ENCODE measurements at regions not wholly inside any gene's neighbourhood (a gene's known extent, or its start where the extent isn't known, plus 50 kb on each side); places are given as distances from the start of the nearest gene placed in this dataset.

DNA sequence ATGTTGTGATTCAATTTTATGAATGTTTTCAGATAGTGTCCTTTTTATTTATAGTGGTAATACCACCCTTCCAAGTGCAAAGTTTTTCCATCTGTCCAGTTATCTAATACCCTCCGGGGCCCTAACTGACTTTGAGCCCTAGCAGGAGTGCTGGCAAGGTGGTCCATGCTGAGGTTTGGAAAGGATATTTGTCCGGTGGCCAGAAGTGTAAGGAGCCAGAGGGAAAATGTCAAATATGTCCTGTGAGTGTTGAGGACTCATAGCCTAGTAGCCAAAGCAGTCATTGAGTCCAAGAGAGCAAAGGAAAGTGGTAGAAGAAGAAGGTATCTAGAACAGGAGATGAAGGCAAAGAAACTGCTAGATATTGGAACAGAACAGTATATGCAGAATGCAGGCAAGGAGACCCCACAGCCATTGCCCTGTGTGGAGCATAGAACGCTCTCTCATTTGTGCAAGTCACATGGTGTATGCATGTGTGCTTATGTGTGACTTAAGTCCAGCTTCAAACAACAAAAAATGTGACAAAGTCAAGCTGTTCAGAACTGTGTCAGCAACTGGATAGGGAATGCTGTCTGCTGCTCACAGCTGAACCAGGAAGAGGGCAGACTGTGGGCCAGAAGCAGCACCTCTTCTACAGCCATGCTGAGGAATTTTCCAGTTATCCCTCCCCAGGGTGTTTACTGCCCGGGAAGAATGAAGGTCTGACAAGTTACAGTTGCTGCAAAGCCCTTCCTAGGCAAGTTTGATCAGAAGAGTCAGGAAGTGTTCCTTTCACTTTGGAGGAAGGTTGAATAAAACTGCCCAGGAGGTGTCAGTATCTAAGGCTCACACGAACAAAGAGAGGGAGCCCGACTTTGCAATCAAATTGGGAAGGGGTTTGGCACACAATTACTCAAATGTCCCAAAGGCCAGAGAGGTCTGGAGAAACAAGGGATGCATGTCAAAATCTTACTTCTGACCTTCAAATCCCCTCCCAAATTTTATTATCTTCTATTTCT lies 463.3 kb upstream of the DMAC1 start:
- Histone ChIP-seq H3K4me3 (ENCODE audit: low read length) (no peak overlapping the region), H3K9me3 (ENCODE audit: control insufficient read depth, low read length) (no peaks in the 10 kb centered on the region), H3K4me1 (ENCODE audit: control insufficient read depth, insufficient read depth, low read length) (no peaks in the 10 kb centered on the region), H3K9ac (ENCODE audit: low read length) (no peak overlapping the region), H3K27me3 (ENCODE audit: control insufficient read depth, insufficient read depth, low read length) (no peaks in the 10 kb centered on the region), H3K36me3 (ENCODE audit: control insufficient read depth, insufficient read depth, low read length) (no peaks in the 10 kb centered on the region)

DNA sequence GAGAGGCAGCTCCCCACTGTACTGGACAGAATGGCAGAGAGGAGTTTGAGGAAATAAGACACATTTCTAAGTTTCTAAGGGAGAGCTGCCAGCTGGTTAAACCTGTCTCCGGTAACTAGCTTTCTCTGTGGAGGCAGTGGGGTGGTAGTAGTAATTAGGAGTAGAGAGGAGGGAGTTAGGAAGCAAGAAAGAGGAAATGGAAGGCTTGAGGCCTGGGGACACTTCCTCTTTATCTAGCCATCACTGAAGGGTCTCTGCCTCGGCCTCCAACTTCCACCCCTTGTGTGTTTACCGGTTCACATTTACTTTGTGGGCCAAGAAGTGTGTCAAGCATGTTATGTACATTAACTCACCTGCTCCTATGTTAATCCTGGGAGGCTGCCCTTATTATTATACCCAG lies 462.2 kb upstream of the DMAC1 start:
- Histone ChIP-seq H3K4me1 (ENCODE audit: control insufficient read depth, insufficient read depth, low read length) (no peaks in the 10 kb centered on the region), H3K9ac (ENCODE audit: low read length) (no peak overlapping the region), H3K9me3 (ENCODE audit: control insufficient read depth, low read length) (no peaks in the 10 kb centered on the region), H3K36me3 (ENCODE audit: control insufficient read depth, insufficient read depth, low read length) (no peaks in the 10 kb centered on the region), H3K27me3 (ENCODE audit: control insufficient read depth, insufficient read depth, low read length) (no peaks in the 10 kb centered on the region), H3K4me3 (ENCODE audit: low read length) (no peak overlapping the region)

DNA sequence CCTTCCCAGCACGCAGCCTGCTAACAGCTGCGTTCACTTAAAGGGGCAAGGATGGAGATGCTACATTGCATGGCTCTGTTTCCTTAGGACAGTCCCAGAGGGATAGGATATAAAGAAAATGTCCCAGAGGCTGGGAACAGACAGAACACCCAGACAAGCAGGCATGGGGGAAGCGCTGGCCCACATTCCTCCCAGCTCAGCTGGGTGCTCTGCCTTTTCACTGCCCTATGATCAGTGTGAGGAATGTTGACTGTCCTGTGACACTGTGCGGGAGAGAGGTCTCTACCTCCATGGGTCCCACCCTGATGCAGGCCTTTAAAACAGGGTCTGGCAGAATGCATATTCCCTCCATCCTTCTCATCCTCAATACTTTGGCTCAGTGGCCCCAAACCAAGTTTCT lies 459.4 kb upstream of the DMAC1 start:
- Histone ChIP-seq H3K27me3 (ENCODE audit: control insufficient read depth, insufficient read depth, low read length) (no peaks in the 10 kb centered on the region), H3K9ac (ENCODE audit: low read length) (no peak overlapping the region)

DNA sequence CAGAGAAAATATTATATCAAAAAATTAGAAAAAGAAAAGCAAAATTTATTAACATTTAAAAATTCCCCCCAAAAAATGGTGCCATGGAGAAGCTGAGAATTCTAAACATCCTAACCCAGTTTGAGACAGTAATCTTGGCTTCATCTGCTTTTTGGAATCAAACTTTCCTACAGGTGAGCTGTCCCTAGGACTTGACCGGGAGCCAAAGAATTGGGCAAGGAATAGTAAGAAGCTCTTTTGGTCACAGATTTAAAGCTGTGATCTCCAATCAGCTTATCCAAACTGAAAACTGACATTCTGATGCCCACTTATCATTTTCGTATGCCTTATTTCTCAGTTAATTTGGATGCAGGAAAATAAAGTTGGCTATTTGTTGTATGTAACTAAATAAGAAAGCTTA lies 457.3 kb upstream of the DMAC1 start:
- Histone ChIP-seq H3K36me3 (ENCODE audit: control insufficient read depth, insufficient read depth, low read length) (no peaks in the 10 kb centered on the region), H3K4me1 (ENCODE audit: control insufficient read depth, insufficient read depth, low read length) (no peaks in the 10 kb centered on the region), H3K27me3 (ENCODE audit: control insufficient read depth, insufficient read depth, low read length) (no peaks in the 10 kb centered on the region), H3K9ac (ENCODE audit: low read length) (no peak overlapping the region), H3K4me3 (ENCODE audit: low read length) (no peak overlapping the region), H3K9me3 (ENCODE audit: control insufficient read depth, low read length) (no peaks in the 10 kb centered on the region)

More for the DNA sequence above, 459.4 kb upstream of the DMAC1 start:
- Histone ChIP-seq H3K36me3 (ENCODE audit: control insufficient read depth, insufficient read depth, low read length) (no peaks in the 10 kb centered on the region), H3K4me3 (ENCODE audit: low read length) (no peak overlapping the region), H3K4me1 (ENCODE audit: control insufficient read depth, insufficient read depth, low read length) (no peaks in the 10 kb centered on the region), H3K9me3 (ENCODE audit: control insufficient read depth, low read length) (no peaks in the 10 kb centered on the region)

DNA sequence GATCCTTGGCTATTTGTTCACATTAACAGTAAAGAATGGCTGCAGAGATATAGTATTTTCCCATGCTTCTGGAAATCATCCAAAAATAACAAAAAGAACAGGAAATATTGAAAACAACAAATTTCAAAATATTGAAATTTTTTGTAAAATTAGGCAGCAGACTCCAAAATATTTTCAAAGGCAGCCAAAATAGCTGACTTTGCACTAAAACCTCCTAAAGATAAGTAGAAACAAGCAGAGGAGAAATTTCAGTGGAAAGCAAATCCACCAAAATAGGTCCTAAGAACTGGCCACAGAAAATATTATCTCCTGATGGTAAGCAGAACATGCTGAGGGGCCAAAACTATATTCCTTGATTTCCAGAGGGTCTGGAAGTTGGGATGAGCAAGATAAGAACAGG lies 456.3 kb upstream of the DMAC1 start:
- Histone ChIP-seq H3K9ac (ENCODE audit: low read length) (no peak overlapping the region), H3K4me3 (ENCODE audit: low read length) (no peak overlapping the region), H3K4me1 (ENCODE audit: control insufficient read depth, insufficient read depth, low read length) (no peaks in the 10 kb centered on the region), H3K27me3 (ENCODE audit: control insufficient read depth, insufficient read depth, low read length) (no peaks in the 10 kb centered on the region), H3K36me3 (ENCODE audit: control insufficient read depth, insufficient read depth, low read length) (no peaks in the 10 kb centered on the region), H3K9me3 (ENCODE audit: control insufficient read depth, low read length) (no peaks in the 10 kb centered on the region)

DNA sequence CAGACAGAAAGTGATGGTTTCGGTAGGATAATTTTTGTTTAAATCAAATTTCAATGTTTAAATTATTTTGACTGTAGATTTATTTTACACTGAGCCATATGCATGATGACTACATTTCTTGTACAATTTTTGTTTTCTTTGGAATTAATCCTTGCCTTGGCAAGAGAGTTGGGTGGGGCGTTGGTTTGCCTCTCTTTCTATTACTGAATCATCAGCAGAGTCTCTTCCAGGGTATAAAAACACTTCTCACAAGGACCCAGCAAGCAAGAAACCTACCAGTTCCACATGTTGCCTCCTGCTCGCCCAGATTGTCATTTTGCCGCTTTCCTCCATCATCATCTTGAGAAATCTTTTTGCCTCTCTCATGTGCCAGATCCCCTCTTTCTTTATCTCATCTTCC lies 455.0 kb upstream of the DMAC1 start:
- H3K36me3 ChIP-seq (ENCODE audit: control insufficient read depth, insufficient read depth, low read length), result no peaks in the 10 kb centered on the region
- H3K27me3 ChIP-seq (ENCODE audit: control insufficient read depth, insufficient read depth, low read length), result no peaks in the 10 kb centered on the region
- H3K4me3 ChIP-seq (ENCODE audit: low read length), result no peak overlapping the region
- no peaks in the 10 kb centered on the region for H3K4me1 ChIP-seq (ENCODE audit: control insufficient read depth, insufficient read depth, low read length)
- no peaks in the 10 kb centered on the region for H3K9me3 ChIP-seq (ENCODE audit: control insufficient read depth, low read length)
- H3K9ac ChIP-seq (ENCODE audit: low read length), result no peak overlapping the region

DNA sequence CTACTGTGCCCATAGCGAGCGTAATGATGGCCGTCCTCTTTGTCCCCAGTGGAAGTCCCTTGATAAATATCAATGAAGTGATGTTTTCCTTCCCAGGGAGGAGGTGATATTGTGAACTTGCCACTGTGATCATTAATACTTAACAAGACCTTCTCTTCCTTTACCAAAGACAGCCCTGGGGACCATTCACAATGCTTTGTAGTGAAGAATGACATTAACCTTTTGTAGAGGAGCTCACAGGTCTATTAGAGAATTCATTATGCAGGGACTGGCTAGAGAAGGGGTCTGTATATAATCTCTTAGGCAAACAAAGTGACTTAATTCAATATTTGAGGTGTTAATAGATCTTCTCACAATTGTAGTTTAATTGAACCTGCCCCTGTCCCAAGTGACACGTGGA lies 452.9 kb upstream of the DMAC1 start:
- H3K4me1 ChIP-seq (ENCODE audit: control insufficient read depth, insufficient read depth, low read length), result no peaks in the 10 kb centered on the region
- H3K9ac ChIP-seq (ENCODE audit: low read length), result no peak overlapping the region
- H3K4me3 ChIP-seq (ENCODE audit: low read length), result no peak overlapping the region

DNA sequence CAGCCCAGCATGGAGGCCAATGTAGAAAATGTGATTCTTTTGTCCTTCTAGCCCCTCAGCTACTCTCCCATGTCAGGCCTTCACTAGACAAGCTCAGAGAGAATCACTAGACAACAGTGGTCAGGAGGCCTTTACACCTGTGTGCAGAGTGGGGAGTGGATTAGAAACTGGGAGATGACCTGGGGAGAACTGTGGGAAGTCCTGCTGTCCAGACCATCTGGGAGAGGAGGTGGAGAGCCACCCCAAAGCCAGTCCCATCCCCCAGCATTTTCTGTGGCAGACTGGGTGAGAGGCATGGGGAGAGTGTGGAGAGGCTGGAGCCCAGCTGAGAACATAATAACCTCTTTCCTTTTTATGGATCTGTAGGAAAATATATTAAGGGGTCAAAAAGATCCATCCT lies 452.0 kb upstream of the DMAC1 start:
- no peak overlapping the region for H3K9ac ChIP-seq (ENCODE audit: low read length)
- H3K4me1 ChIP-seq (ENCODE audit: control insufficient read depth, insufficient read depth, low read length), result no peaks in the 10 kb centered on the region
- no peaks in the 10 kb centered on the region for H3K36me3 ChIP-seq (ENCODE audit: control insufficient read depth, insufficient read depth, low read length)
- H3K4me3 ChIP-seq (ENCODE audit: low read length), result no peak overlapping the region
- H3K27me3 ChIP-seq (ENCODE audit: control insufficient read depth, insufficient read depth, low read length), result no peaks in the 10 kb centered on the region
- no peaks in the 10 kb centered on the region for H3K9me3 ChIP-seq (ENCODE audit: control insufficient read depth, low read length)

More for the DNA sequence above, 452.9 kb upstream of the DMAC1 start:
- no peaks in the 10 kb centered on the region for H3K9me3 ChIP-seq (ENCODE audit: control insufficient read depth, low read length)
- no peaks in the 10 kb centered on the region for H3K27me3 ChIP-seq (ENCODE audit: control insufficient read depth, insufficient read depth, low read length)
- H3K36me3 ChIP-seq (ENCODE audit: control insufficient read depth, insufficient read depth, low read length), result no peaks in the 10 kb centered on the region

DNA sequence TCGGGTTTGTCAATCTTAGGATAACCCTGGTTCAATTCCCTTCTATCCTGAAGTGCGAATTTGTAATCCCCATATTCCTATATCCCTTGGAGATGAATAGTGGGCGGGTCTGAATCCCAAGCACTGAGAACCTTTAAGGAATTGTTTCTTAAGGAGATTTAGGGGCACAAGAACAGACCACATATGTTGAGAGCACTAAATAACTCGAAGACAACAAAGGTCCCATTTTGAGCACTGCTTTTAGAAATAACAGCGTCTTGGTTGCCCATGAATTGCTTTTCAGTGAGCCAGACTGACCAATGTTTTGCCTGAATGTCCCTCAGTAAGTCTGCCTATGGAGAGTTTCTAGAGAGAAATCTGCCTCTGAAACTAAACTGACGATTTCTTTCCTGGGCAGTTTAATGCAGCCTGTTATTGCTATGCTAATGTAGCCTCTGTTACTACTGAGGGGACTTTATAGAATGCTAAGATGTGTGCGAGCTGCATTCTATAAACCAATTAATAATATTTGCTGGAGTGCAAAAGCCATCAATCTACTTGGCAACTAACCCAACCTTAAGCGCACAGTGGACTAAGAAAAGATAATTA lies 445.0 kb upstream of the DMAC1 start:
- H3K9ac ChIP-seq (ENCODE audit: low read length), result no peak overlapping the region
- no peak overlapping the region for H3K4me3 ChIP-seq (ENCODE audit: low read length)
- H3K4me1 ChIP-seq (ENCODE audit: control insufficient read depth, insufficient read depth, low read length), result no peaks in the 10 kb centered on the region
- H3K27me3 ChIP-seq (ENCODE audit: control insufficient read depth, insufficient read depth, low read length), result no peaks in the 10 kb centered on the region
- H3K9me3 ChIP-seq (ENCODE audit: control insufficient read depth, low read length), result no peaks in the 10 kb centered on the region
- H3K36me3 ChIP-seq (ENCODE audit: control insufficient read depth, insufficient read depth, low read length), result no peaks in the 10 kb centered on the region

DNA sequence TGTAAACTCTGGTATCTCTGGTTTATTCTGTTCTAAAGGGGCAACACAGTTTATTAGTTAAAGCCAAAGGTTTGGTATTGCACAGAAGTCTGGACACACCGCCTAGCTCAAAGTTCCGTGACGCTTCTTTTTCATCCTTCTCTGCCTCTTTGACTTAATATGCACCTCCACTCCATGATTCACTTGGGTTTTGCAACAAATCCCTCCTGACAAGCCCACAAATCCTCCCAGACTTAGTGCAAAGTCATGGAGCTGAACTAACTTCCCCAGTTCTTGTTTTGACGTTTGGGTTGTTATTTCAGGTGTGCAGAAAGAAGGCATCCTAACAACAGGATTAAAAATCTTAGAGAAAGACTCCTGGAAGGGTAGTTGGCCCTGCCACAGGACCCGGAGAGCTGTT lies 441.6 kb upstream of the DMAC1 start:
- H3K9ac ChIP-seq (ENCODE audit: low read length), result no peak overlapping the region
- H3K36me3 ChIP-seq (ENCODE audit: control insufficient read depth, insufficient read depth, low read length), result no peaks in the 10 kb centered on the region
- H3K27me3 ChIP-seq (ENCODE audit: control insufficient read depth, insufficient read depth, low read length), result no peaks in the 10 kb centered on the region
- H3K4me3 ChIP-seq (ENCODE audit: low read length), result no peak overlapping the region
- H3K4me1 ChIP-seq (ENCODE audit: control insufficient read depth, insufficient read depth, low read length), result no peaks in the 10 kb centered on the region
- H3K9me3 ChIP-seq (ENCODE audit: control insufficient read depth, low read length), result no peaks in the 10 kb centered on the region

DNA sequence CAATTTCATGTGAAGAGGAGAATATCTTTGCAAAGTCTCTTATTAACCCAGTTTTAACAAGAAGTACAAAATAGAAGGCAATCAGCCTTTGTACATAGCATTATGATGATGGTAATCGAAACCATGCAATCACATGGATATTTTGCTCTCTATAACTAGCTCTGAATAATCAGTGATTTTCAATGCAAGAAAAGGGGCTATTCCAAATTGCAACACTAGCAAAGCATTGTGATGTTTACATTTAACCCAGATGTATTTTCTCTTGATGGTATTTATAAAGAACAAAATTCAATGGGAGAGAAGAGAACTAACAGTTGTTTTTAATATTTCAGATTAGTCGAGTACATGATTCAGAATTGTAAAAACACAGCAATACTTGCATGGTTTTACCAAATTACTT lies 437.5 kb upstream of the DMAC1 start:
- Histone ChIP-seq H3K4me1 (ENCODE audit: control insufficient read depth, insufficient read depth, low read length) (peaks cover 5% of the 10 kb centered on the region), H3K27me3 (ENCODE audit: control insufficient read depth, insufficient read depth, low read length) (no peaks in the 10 kb centered on the region), H3K9ac (ENCODE audit: low read length) (no peak overlapping the region), H3K36me3 (ENCODE audit: control insufficient read depth, insufficient read depth, low read length) (no peaks in the 10 kb centered on the region), H3K9me3 (ENCODE audit: control insufficient read depth, low read length) (no peaks in the 10 kb centered on the region), H3K4me3 (ENCODE audit: low read length) (no peak overlapping the region)

DNA sequence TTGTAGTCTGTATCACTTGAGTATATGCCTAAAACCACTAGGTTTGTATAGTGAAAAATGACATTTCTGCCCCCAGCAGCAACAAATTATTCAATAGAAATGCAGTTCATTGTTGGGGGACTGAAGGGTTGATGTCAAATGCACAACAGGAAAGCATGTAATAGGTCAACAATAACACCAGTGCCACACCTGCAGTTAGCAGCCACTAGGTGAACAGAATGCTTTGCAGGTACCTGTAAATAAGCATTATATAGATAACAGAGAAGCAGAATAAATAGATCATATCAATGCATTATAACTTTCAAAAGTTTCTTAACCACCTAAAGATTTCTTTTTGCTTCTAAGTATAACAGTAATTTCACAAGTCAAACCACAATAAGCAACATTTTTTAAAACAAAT lies 435.9 kb upstream of the DMAC1 start:
- Histone ChIP-seq H3K4me3 (ENCODE audit: low read length) (no peak overlapping the region), H3K9ac (ENCODE audit: low read length) (no peak overlapping the region), H3K36me3 (ENCODE audit: control insufficient read depth, insufficient read depth, low read length) (no peaks in the 10 kb centered on the region), H3K27me3 (ENCODE audit: control insufficient read depth, insufficient read depth, low read length) (no peaks in the 10 kb centered on the region), H3K9me3 (ENCODE audit: control insufficient read depth, low read length) (no peaks in the 10 kb centered on the region), H3K4me1 (ENCODE audit: control insufficient read depth, insufficient read depth, low read length) (peaks cover 6% of the 10 kb centered on the region)
